HG03108 (cell line): ENCODE measurements at regions not wholly inside any gene's neighbourhood (a gene's known extent, or its start where the extent isn't known, plus 50 kb on each side); places are given as distances from the start of the nearest gene placed in this dataset.
"Not testable (repeated sequence)": the region's sequence is repeated elsewhere in the genome, so short reads cannot be mapped to it uniquely, and the experiment has no call there.

ENCODE experiments used
- ATAC-seq: cut with Tn5 transposase; IDR thresholded peaks from one replicate; pipeline ENCODE4 v1.9.1; 2021; ENCODE audit warnings: moderate library complexity; ENCODE audit not compliant: unreplicated experiment

GRCh38 chr6:11307226-11307625 lies 74.8 kb upstream of the NEDD9 start:
- no peak for ATAC-seq

GRCh38 chr6:11304946-11305345 lies 72.5 kb upstream of the NEDD9 start:
- no peak for ATAC-seq

- ATAC-seq, result not testable (repeated sequence)
Measured at GRCh38 chr6:11299876-11300428, 67.5 kb upstream of the NEDD9 start.

- ATAC-seq, result not testable (repeated sequence)
Measured at GRCh38 chr6:11299421-11299784, 66.9 kb upstream of the NEDD9 start.

- ATAC-seq, result no peak
Measured at GRCh38 chr6:11298651-11299420, 66.4 kb upstream of the NEDD9 start.

GRCh38 chr6:11297376-11297729 lies 64.9 kb upstream of the NEDD9 start:
- ATAC-seq, result no peak

GRCh38 chr6:11296449-11297375 lies 64.2 kb upstream of the NEDD9 start:
- no peak for ATAC-seq

GRCh38 chr6:11295969-11296368 lies 63.5 kb upstream of the NEDD9 start:
- ATAC-seq, result no peak

GRCh38 chr6:11294228-11294627 lies 61.8 kb upstream of the NEDD9 start:
- no peak for ATAC-seq

- no peak for ATAC-seq
Measured at GRCh38 chr6:11292594-11293236, 60.2 kb upstream of the NEDD9 start.

- ATAC-seq, result no peak
Measured at GRCh38 chr6:11292091-11292490, 59.6 kb upstream of the NEDD9 start.

- ATAC-seq, result no peak
Measured at GRCh38 chr6:11291582-11291981, 59.1 kb upstream of the NEDD9 start.

GRCh38 chr6:11290027-11290426 lies 57.6 kb upstream of the NEDD9 start:
- ATAC-seq, result no peak

GRCh38 chr6:11288065-11288464 lies 55.6 kb upstream of the NEDD9 start:
- no peak for ATAC-seq

- ATAC-seq, result no peak
Measured at GRCh38 chr6:11284996-11285395, 52.5 kb upstream of the NEDD9 start.

- ATAC-seq, result no peak
Measured at GRCh38 chr6:11283629-11284028, 51.2 kb upstream of the NEDD9 start.

- ATAC-seq, result no peak
Measured at GRCh38 chr6:11282875-11283274, 50.4 kb upstream of the NEDD9 start.
